Mesendoderm (in vitro differentiated cells): ENCODE measurements at regions not wholly inside any gene's neighbourhood (a gene's known extent, or its start where the extent isn't known, plus 50 kb on each side); places are given as distances from the start of the nearest gene placed in this dataset.

Experiments used
- DNase-seq: peaks from one replicate; pipeline ENCODE4 v3.0.0; 2013
- H2AK5ac ChIP-seq: 2 replicates; pipeline ENCODE4 v1.6.1; 2013; ENCODE audit warnings: low read length, inconsistent platforms
- H2BK120ac ChIP-seq: 2 replicates; pipeline ENCODE4 v1.6.1; 2013; ENCODE audit warnings: low read depth, mild to moderate bottlenecking, low read length, moderate library complexity, mixed read lengths
- H2BK15ac ChIP-seq: replicated peaks from 2 replicates; pipeline ENCODE4 v1.6.1; 2013; ENCODE audit warnings: low read depth, mild to moderate bottlenecking, moderate library complexity
- H2BK5ac ChIP-seq: 2 replicates; pipeline ENCODE4 v1.6.1; 2013; ENCODE audit warnings: low read length, inconsistent platforms
- H3K18ac ChIP-seq: 2 replicates; pipeline ENCODE4 v1.6.1; 2013; ENCODE audit warnings: mild to moderate bottlenecking, low read length, mixed read lengths
- H3K23ac ChIP-seq: one replicate; pipeline ENCODE4 v1.6.1; 2013; ENCODE audit warnings: low read length
- H3K27ac ChIP-seq: 2 replicates; pipeline ENCODE4 v1.5.1; 2013; ENCODE audit warnings: low read depth, mild to moderate bottlenecking, inconsistent platforms, low read length, moderate library complexity
- H3K27me3 ChIP-seq: 2 replicates; pipeline ENCODE4 v1.6.1; 2013; ENCODE audit warnings: low read length, control low read depth, mild to moderate bottlenecking, inconsistent platforms; ENCODE audit not compliant: insufficient read depth, poor library complexity
- H3K36me3 ChIP-seq: 2 replicates; pipeline ENCODE4 v1.6.1; 2013; ENCODE audit warnings: low read length, inconsistent platforms; ENCODE audit not compliant: control insufficient read depth, insufficient read depth
- H3K4ac ChIP-seq: one replicate; pipeline ENCODE4 v1.6.1; 2013; ENCODE audit warnings: low read depth, mild to moderate bottlenecking, low read length, moderate library complexity
- H3K4me1 ChIP-seq: 2 replicates; pipeline ENCODE4 v1.6.1; 2013; ENCODE audit warnings: low read depth, low read length, inconsistent platforms; ENCODE audit not compliant: control insufficient read depth
- H3K4me2 ChIP-seq: 2 replicates; pipeline ENCODE4 v1.6.1; 2013; ENCODE audit warnings: low read length
- H3K4me3 ChIP-seq: 2 replicates; pipeline ENCODE4 v1.5.1; 2013; ENCODE audit warnings: mild to moderate bottlenecking, low read length
- H3K56ac ChIP-seq: one replicate; pipeline ENCODE4 v1.6.1; 2013; ENCODE audit warnings: low read length
- H3K79me1 ChIP-seq: 2 replicates; pipeline ENCODE4 v1.6.1; 2013; ENCODE audit warnings: low read length, inconsistent platforms
- H3K79me2 ChIP-seq: 2 replicates; pipeline ENCODE4 v1.6.1; 2013; ENCODE audit warnings: mild to moderate bottlenecking, low read length; ENCODE audit not compliant: control insufficient read depth, insufficient read depth
- H3K9ac ChIP-seq: 2 replicates; pipeline ENCODE4 v1.6.1; 2013; ENCODE audit warnings: low read length, inconsistent platforms
- H4K5ac ChIP-seq: one replicate; pipeline ENCODE4 v1.6.1; 2013; ENCODE audit warnings: low read length
- H4K8ac ChIP-seq: one replicate; pipeline ENCODE4 v1.6.1; 2013; ENCODE audit warnings: low read depth, mild to moderate bottlenecking, control low read depth, low read length, moderate library complexity
- WGBS: extraction: QIAGEN DNeasy Blood & Tissue Kit; methylation state at CpG from one replicate; pipeline ENCODE4 v1.1.7; 2013; ENCODE audit warnings: low lambda C conversion rate, missing lambda C conversion rate; ENCODE audit not compliant: insufficient coverage; ENCODE audit errors: extremely low coverage; 5-methylcytosine and 5-hydroxymethylcytosine counted together

- H3K56ac ChIP-seq = no peak overlapping the region
- H4K5ac ChIP-seq = no peak overlapping the region
- no peak overlapping the region for H3K9ac ChIP-seq
- H3K18ac ChIP-seq = no peak overlapping the region
- H2AK5ac ChIP-seq = no peak overlapping the region
- no peak overlapping the region for H2BK15ac ChIP-seq
- no peak overlapping the region for H3K4me2 ChIP-seq
- H3K27me3 ChIP-seq = no peaks in the 10 kb centered on the region
- no peak overlapping the region for H2BK5ac ChIP-seq
- H2BK120ac ChIP-seq = no peak overlapping the region
- H4K8ac ChIP-seq = no peak overlapping the region
- H3K79me1 ChIP-seq = no peaks in the 10 kb centered on the region
- no peaks in the 10 kb centered on the region for H3K79me2 ChIP-seq
- H3K36me3 ChIP-seq = no peaks in the 10 kb centered on the region
- no peak for DNase-seq
- H3K23ac ChIP-seq = no peak overlapping the region
- no peak overlapping the region for H3K4ac ChIP-seq
- H3K4me3 ChIP-seq = no peak overlapping the region
- peaks cover 2% of the 10 kb centered on the region for H3K4me1 ChIP-seq
- no peak overlapping the region for H3K27ac ChIP-seq
- no CpG with 5 or more reads among the region's 5 CpGs for WGBS
These were observed 112.3 kb upstream of the RAD23B start for GRCh38 chr9:107170801-107171200.

GRCh38 chr9:107172160-107172978, 110.7 kb upstream of the RAD23B start:
- no peak overlapping the region for H4K5ac ChIP-seq
- H3K18ac ChIP-seq = no peak overlapping the region
- H3K4me3 ChIP-seq = no peak overlapping the region
- no peak overlapping the region for H2BK15ac ChIP-seq
- H2BK5ac ChIP-seq = no peak overlapping the region
- H3K4me2 ChIP-seq = no peak overlapping the region
- no peak overlapping the region for H3K56ac ChIP-seq
- no peaks in the 10 kb centered on the region for H3K79me2 ChIP-seq
- H3K27me3 ChIP-seq = no peaks in the 10 kb centered on the region
- no peaks in the 10 kb centered on the region for H3K36me3 ChIP-seq
- H3K79me1 ChIP-seq = no peaks in the 10 kb centered on the region
- H3K23ac ChIP-seq = no peak overlapping the region
- H4K8ac ChIP-seq = no peak overlapping the region
- no CpG with 5 or more reads among the region's 4 CpGs for WGBS
- peak; percentile 81 for DNase-seq
- H2AK5ac ChIP-seq = no peak overlapping the region
- H3K27ac ChIP-seq = no peak overlapping the region
- H3K4ac ChIP-seq = no peak overlapping the region
- H3K4me1 ChIP-seq = peaks cover 6% of the 10 kb centered on the region
- no peak overlapping the region for H2BK120ac ChIP-seq
- no peak overlapping the region for H3K9ac ChIP-seq

- no CpG with 5 or more reads among the region's 6 CpGs for whole genome bisulfite sequencing
- H3K9ac ChIP-seq = no peak overlapping the region
- H2BK120ac ChIP-seq = no peak overlapping the region
- H3K23ac ChIP-seq = no peak overlapping the region
- no peak overlapping the region for H4K8ac ChIP-seq
- H3K27me3 ChIP-seq = no peaks in the 10 kb centered on the region
- no peak overlapping the region for H3K27ac ChIP-seq
- no peaks in the 10 kb centered on the region for H3K79me2 ChIP-seq
- H3K18ac ChIP-seq = no peak overlapping the region
- H3K4me3 ChIP-seq = no peak overlapping the region
- no peak for DNase-seq
- no peak overlapping the region for H3K4ac ChIP-seq
- no peak overlapping the region for H2AK5ac ChIP-seq
- no peak overlapping the region for H3K56ac ChIP-seq
- H3K4me2 ChIP-seq = no peak overlapping the region
- no peak overlapping the region for H2BK15ac ChIP-seq
- H3K79me1 ChIP-seq = no peaks in the 10 kb centered on the region
- no peak overlapping the region for H4K5ac ChIP-seq
- H3K4me1 ChIP-seq = peaks cover 6% of the 10 kb centered on the region
- no peaks in the 10 kb centered on the region for H3K36me3 ChIP-seq
- no peak overlapping the region for H2BK5ac ChIP-seq
These were observed 110.1 kb upstream of the RAD23B start for GRCh38 chr9:107172979-107173347.

- Histone ChIP-seq H3K79me1 (no peaks in the 10 kb centered on the region), H3K4ac (no peak overlapping the region), H3K36me3 (no peaks in the 10 kb centered on the region), H2BK5ac (no peak overlapping the region), H3K23ac (no peak overlapping the region), H3K4me2 (no peak overlapping the region), H3K27me3 (no peaks in the 10 kb centered on the region), H4K8ac (no peak overlapping the region), H3K56ac (no peak overlapping the region), H3K18ac (no peak overlapping the region), H3K79me2 (no peaks in the 10 kb centered on the region), H4K5ac (no peak overlapping the region), H3K4me1 (peaks cover 6% of the 10 kb centered on the region), H3K4me3 (no peak overlapping the region), H3K9ac (no peak overlapping the region), H2BK120ac (no peak overlapping the region), H2AK5ac (no peak overlapping the region), H3K27ac (no peak overlapping the region), H2BK15ac (no peak overlapping the region)
- no CpG with 5 or more reads among the region's 7 CpGs for WGBS
- DNase-seq = no peak
These were observed 109.5 kb upstream of the RAD23B start for GRCh38 chr9:107173422-107174180.

GRCh38 chr9:107174441-107174840, 108.6 kb upstream of the RAD23B start:
- Histone ChIP-seq H3K4me1 (peaks cover 6% of the 10 kb centered on the region), H3K18ac (no peak overlapping the region), H3K79me2 (no peaks in the 10 kb centered on the region), H2BK5ac (no peak overlapping the region), H2BK120ac (no peak overlapping the region), H3K4me3 (no peak overlapping the region), H2BK15ac (no peak overlapping the region), H3K56ac (no peak overlapping the region), H3K23ac (no peak overlapping the region), H3K36me3 (no peaks in the 10 kb centered on the region), H3K79me1 (no peaks in the 10 kb centered on the region), H3K27me3 (no peaks in the 10 kb centered on the region), H3K4ac (no peak overlapping the region), H4K8ac (no peak overlapping the region), H3K27ac (no peak overlapping the region), H2AK5ac (no peak overlapping the region), H4K5ac (no peak overlapping the region), H3K4me2 (no peak overlapping the region), H3K9ac (no peak overlapping the region)
- no CpG with 5 or more reads among the region's 6 CpGs for WGBS
- DNase-seq = no peak
